Body of pancreas (tissue), 4 donors: ENCODE measurements at regions not wholly inside any gene's neighbourhood (a gene's known extent, or its start where the extent isn't known, plus 50 kb on each side); places are given as distances from the start of the nearest gene placed in this dataset.

ENCODE experiments used
- CTCF ChIP-seq, 7 experiments: fragments of 450-650 bp in 4 of 7; fragments of 200-600 bp in 3 of 7; sonication (generic) in 3 of 7; IDR thresholded peaks; one replicate each; pipeline ENCODE4 v1.5.1; 2016 to 2019; ENCODE audit warnings: antibody characterized with exemption in 7 of 7
- POLR2A ChIP-seq, 3 donors: fragments of 450-650 bp; IDR thresholded peaks; one replicate each; pipeline ENCODE4 v1.6.1; 2016; ENCODE audit warnings: antibody characterized with exemption in 3 of 3, mild to moderate bottlenecking in 2 of 3

GRCh38 chr14:26849514-26849913 lies 251.7 kb upstream of the NOVA1 start:
- TF ChIP-seq CTCF (IDR thresholded peaks at IDR 0.05), result no peak
- no peak for TF ChIP-seq POLR2A (IDR thresholded peaks at IDR 0.05)
